ENCODE measurements at regions not wholly inside any gene's neighbourhood (a gene's known extent, or its start where the extent isn't known, plus 50 kb on each side); places are given as distances from the start of the nearest gene placed in this dataset.
"Not testable (repeated sequence)": the region's sequence is repeated elsewhere in the genome, so short reads cannot be mapped to it uniquely, and the experiment has no call there.

DNA sequence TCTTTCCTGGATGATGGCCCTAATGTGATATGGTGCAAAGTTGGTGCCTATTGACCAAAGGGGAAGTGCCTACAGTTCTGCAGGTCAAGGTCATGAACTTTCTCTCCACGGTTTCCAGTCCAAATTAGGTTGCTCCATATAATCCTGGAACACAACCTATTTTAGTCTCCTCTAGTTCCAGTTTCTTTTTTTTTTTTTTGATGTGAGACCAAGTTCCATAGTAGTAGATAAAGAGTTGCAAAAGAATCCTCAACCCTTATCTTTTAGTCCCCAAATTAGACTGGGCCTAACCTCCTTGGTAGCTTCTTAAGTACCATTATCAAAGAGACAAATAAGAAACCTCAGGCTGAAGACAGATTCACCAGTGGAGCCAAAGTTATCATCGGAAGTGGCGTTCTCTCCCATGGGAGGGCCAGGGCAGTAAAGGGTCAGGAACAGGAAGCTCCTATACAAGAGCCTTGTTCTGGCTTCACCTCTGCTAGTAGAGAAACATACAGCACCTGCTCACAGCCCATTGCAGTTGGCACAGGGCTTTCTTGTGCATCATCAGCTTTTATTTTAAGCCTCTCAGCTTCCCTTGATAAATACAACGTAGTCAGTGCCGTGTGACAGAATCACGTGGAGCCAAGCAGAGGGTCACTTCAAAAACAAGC, 132.2 kb upstream of the RREB1 start:
- no peak for DNase-seq (ENCODE audit: insufficient read length, low spot score)

DNA sequence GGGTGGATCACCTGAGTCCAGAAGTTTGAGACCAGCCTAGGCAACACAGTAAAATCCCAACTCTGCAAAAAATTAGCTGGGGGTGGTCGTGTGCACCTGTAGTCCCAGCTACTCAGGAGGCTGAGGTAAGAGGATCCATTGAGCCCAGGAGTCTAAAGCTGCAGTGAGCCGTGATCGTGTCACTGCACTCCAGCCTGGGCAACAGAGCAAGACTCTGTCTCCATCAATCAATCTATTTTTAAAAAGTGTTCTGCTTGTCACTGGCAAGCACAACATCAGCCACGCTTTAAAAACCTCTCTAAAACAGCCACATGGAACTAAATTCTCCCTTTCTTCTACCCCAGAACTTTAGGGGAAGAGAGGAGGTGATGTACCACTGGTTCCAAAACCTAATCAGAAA, 131.6 kb upstream of the RREB1 start:
- FAIRE-seq, result no peak
- DNase-seq (ENCODE audit: insufficient read length, low spot score), result no peak
- TF ChIP-seq POLR2A (IDR thresholded peaks at IDR 0.05; ENCODE audit: low read depth, low read length), result no peak

More for the DNA sequence above, 132.2 kb upstream of the RREB1 start:
- FAIRE-seq, result no peak
- no peak for TF ChIP-seq POLR2A (IDR thresholded peaks at IDR 0.05; ENCODE audit: low read depth, low read length)

DNA sequence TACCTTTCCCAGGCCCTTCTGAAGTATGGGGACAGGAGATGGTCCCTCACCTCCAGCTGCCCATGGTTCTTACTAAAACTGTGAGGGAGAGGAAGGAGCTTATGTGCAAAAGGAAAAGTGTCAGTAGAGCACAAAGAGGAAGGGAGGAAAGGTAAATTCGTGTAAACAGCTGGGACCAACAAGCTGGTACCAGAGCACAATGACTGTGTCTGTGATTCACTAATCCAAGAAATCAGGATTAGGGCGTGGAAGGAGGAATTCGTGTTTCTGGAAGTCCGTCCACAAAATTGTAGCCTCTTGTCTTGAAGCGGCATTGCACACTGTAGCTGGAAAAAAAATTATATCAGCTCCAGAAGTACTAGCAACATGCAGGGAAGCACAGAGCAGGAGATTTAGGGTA, 129.0 kb upstream of the RREB1 start:
- TF ChIP-seq POLR2A (IDR thresholded peaks at IDR 0.05; ENCODE audit: low read depth, low read length), result no peak
- DNase-seq (ENCODE audit: insufficient read length, low spot score) (no peak), FAIRE-seq (no peak)

DNA sequence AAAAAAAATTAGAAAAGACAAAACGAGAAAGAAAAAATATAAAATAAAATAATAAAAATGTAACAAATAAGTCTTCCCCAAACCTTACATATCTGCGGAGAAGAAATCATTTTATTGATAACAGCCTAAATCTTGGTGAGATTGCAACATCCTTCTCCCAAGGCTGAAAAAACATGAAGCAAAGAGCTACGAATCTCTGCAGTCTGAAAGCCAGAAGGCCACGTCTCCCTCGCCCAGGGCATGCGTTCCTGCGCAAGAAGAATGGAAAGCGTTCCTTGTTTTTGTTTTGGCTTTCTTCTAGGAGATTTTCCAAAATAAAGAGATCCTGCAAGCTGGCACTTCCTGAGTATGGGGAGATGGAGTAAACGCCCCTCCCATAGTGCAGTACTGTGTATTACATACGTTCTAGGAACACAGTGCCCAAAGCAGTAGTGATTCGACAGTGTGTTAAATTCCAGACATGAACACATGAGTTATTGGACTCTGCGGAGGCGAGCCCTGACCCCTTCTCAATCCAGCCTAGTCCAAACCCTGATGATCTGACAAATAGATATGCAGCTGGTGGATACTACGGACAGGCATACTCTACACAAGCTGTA, 126.7 kb upstream of the RREB1 start:
- FAIRE-seq, result no peak

DNA sequence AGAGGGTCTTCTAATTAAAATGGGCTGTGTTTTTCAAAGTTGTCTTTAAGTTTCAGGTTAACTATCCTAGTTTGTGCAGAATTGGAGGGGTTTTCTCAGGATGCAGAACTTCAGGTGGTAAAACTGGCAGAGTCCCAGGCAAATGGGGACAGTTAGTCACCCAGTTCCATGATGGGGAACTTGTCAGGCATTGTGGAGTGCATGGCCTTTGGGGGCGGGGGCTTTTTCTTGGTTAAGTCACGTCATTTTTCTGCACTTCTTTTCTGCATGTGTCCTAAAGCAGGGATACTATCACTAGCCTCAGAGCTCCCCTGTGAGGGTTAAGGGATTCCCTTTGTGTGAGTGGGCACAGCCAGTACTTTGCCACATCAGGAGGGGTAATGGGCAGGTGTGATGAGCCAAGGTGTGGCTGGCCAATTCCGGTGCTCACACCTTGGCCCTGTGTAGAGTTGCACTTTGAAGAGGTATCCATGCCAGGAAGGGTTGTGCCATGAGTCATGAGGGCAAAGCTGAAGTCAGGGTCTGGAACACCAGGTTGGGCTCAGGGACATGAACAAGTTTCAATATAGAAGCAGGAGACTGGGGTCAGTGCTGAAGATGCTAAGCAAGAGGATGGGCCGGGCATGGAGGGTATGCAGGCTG, 126.0 kb upstream of the RREB1 start:
- DNase-seq (ENCODE audit: insufficient read length, low spot score), result no peak
- no peak for FAIRE-seq
- no peak for TF ChIP-seq POLR2A (IDR thresholded peaks at IDR 0.05; ENCODE audit: low read depth, low read length)

More for the DNA sequence above, 126.7 kb upstream of the RREB1 start:
- TF ChIP-seq POLR2A (IDR thresholded peaks at IDR 0.05; ENCODE audit: low read depth, low read length), result no peak
- DNase-seq (ENCODE audit: insufficient read length, low spot score), result no peak

DNA sequence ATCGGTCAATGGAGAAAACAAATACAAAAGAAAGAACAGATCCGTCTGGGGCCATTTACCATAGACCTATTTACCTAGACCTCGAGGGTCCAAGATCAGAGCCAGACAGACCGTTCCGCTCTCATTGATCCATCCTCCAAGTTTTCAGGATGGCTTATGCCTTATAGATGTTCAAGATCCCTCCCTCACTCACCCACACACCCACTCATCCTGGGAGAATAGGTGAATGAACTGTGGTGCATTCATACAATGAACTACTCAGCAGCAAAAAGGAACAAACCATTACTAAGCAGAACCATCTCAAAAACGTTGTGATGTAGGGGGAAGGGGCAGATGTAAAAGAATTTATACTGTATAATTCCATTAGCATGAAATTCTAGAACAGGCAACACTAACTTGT, 125.1 kb upstream of the RREB1 start:
- DNase-seq (ENCODE audit: insufficient read length, low spot score) (no peak), FAIRE-seq (no peak)
- TF ChIP-seq POLR2A (IDR thresholded peaks at IDR 0.05; ENCODE audit: low read depth, low read length), result no peak

DNA sequence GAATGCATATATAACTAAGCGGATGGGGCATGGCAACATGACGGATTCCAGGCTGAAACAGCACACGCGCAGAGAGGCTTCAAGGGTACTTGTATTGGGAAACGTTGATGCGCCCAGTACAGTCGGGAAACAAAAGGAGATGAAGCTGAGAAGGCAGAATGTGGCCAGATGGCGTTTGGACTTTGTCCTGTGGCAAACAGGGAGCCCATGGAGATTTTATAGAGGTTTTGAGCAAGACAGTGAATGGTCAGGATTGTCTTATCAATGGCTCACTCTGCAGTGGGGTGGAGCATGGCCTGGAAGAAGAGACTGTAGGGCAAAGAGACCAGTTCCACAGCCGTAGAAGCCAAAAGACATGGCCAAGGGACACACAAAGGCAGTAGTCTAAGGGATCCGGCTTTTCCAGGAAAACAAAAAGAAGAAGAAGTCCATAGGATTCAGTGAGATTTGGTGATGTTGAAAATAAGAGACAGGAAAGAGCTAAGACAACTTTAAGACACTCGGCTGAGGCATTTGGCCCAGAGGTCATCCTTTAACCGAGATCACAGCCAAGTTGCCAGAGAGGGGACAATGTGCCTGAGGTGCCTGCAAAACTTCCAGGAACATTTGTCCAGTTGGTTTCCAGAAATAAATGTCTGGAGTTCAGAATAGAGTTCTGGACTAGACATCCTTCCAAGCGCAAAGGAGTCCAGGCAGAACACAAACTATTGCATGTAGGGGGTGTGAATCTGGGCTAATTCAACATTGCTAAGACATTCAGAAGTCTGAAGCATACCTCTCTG, 123.0 kb upstream of the RREB1 start:
- FAIRE-seq, result no peak
- no peak for TF ChIP-seq POLR2A (IDR thresholded peaks at IDR 0.05; ENCODE audit: low read depth, low read length)
- DNase-seq (ENCODE audit: insufficient read length, low spot score), result no peak

DNA sequence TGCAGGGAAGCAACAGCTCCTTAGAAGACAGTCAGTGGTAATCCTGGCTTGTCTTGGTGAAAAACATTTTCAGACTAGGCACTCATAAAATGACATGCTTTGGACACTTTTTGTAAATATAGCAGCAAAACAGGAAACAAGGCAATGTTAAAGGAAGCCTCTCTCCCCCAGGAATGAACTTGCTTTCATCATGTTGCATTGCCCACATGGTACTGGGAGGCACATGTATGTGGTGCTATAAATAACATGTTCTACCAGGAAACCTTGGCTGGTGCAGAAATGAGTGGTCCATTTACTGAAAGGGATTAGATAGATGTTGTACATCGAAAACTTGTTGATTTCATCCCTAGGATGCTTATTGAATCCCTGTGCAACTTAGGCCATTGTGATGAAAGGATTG, 121.4 kb upstream of the RREB1 start:
- DNase-seq (ENCODE audit: insufficient read length, low spot score) (no peak), FAIRE-seq (no peak)
- TF ChIP-seq POLR2A (IDR thresholded peaks at IDR 0.05; ENCODE audit: low read depth, low read length), result no peak

DNA sequence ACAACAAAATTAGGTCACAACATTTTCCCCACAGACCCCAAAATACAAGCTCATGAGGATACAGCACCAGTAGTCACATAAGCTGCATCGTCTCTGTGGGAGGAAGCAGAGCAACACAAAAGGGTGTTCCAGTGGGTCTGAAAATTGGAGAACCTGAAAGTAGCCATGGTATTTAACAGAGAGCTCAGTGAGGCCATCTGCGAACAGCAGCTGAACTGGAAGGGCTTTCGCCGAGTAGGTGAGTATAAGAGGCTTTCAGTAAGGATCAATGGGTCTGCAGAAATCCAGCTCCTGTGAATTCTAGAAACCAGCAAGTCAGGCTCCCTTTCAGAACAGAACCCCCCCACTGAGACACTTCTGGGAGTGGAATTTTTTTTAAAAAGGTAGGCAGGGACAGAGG, 120.0 kb upstream of the RREB1 start:
- no peak for DNase-seq (ENCODE audit: insufficient read length, low spot score)
- FAIRE-seq, result no peak
- TF ChIP-seq POLR2A (IDR thresholded peaks at IDR 0.05; ENCODE audit: low read depth, low read length), result no peak

DNA sequence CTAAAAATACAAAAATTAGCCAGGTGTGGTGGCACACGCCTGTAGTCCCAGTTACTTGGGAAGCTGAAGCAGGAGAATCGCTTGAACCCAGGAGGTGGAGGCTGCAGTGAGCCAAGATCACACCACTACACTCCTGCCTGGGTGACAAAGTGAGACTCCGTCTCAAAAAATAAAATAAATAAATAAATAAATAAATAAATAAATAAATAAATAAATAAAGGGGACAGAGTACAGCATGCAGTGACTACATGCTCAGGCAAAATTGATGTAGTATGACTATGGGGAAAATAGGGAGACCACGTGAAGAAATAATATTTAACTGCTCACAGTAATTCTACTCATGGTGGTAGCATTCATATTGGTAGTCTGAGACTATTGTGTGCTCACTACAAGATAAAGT, 117.7 kb upstream of the RREB1 start:
- DNase-seq (ENCODE audit: insufficient read length, low spot score); FAIRE-seq: not testable (repeated sequence)

DNA sequence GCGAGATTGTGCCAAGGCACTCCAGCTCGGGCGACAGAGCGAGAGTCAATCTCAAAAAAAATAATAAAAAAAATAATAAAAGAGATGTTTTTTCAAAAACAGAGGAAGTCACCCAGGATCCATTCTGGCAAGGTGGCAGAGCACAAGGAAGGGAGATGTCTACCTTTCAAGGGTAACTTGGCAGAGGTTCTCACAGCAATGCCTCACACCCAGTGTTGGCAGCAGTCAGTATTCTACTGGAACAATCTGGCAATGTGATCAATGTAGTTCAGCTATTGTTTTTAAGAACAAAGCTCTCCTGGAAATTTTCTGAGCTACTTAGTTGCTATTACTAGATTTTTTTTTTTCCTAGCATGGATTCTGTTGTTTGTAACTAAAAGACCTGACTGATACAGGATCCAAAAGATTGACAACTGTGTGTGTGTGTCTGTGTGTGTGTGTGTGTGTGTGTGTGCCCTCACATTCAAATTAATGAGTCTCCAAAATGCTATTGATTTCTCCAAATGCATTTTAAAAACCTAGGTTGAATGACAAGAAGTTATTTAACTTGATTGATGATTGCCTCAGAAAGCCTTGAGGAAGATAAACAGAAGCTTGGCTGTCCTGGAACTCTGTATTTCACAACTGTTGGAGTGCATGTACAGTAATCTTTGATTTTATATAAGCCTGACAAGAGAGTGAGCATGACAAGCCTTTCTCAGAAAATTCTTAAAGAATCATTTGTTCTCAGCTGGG, 114.1 kb upstream of the RREB1 start:
- DNase-seq (ENCODE audit: insufficient read length, low spot score) (no peak), FAIRE-seq (no peak)
- no peak for TF ChIP-seq POLR2A (IDR thresholded peaks at IDR 0.05; ENCODE audit: low read depth, low read length)

DNA sequence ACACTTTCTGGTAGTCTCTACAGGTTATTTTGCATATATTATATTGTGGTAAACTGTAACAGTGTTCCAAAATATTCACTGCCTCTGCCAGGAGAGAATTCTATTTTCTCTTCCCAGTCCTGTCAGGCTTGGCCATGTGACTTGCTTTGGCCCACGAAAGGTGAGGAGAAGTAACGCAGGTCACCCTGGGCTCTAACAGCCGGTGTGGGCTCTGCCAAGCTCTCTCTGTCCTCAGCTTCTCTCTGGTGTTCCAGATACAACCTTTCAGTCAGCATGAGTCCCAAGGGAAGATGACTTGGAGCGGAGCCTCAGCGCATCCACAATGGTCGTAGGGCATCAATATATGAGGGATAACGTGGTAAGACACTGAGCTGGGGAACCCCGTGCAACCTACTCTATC, 113.0 kb upstream of the RREB1 start:
- no peak for FAIRE-seq
- TF ChIP-seq POLR2A (IDR thresholded peaks at IDR 0.05; ENCODE audit: low read depth, low read length), result no peak
- DNase-seq (ENCODE audit: insufficient read length, low spot score), result no peak

DNA sequence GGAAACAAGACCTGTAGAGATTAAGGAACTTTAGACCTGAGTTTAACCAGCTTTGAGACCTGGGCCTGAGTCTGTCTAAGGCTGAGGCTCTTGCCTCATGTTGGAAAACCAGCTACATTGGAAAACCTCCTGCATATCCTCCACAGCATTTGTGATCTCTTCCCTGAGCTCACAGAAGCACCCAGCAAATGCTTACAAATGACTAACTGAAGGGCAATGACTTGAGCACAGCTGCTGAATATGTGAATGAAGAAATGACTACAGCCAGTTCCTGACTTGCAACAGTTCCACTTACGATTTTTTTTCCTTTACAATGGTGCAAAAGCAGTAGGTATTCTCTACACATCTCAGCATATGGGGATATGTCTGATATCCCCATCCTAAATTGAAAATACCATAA, 112.4 kb upstream of the RREB1 start:
- no peak for TF ChIP-seq POLR2A (IDR thresholded peaks at IDR 0.05; ENCODE audit: low read depth, low read length)
- DNase-seq (ENCODE audit: insufficient read length, low spot score) (no peak), FAIRE-seq (no peak)

DNA sequence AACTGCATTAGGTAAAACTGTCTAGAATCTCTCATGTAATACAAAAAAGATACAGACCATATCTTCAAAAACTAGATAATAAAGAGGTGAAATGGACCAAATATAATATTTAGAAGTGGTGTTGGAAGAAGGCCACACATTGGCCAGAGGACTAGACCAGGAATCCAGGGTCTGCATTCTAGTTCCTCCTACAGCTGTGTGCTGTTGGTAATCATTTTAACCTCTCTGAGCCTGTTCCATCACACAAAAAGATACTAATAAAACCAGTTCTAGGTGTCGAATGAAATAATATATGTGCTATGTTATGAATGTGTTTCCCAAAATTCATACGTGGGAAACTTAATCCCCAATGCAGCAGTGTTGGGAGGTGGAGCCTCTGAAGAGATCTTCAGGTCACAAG, 111.6 kb upstream of the RREB1 start:
- TF ChIP-seq POLR2A (IDR thresholded peaks at IDR 0.05; ENCODE audit: low read depth, low read length), result no peak
- FAIRE-seq, result no peak
- no peak for DNase-seq (ENCODE audit: insufficient read length, low spot score)
